Sigmoid colon (tissue), 6 donors: ENCODE measurements at regions not wholly inside any gene's neighbourhood (a gene's known extent, or its start where the extent isn't known, plus 50 kb on each side); places are given as distances from the start of the nearest gene placed in this dataset.

ENCODE experiments used
- DNase-seq: peaks from one replicate; pipeline ENCODE4 v3.0.0-alpha.2; 2019
- H3K27ac ChIP-seq, 4 donors: fragments of 200-600 bp; sonication (generic); one replicate each; pipeline ENCODE4 v1.5.1; 2016 to 2019; ENCODE audit warnings: mild to moderate bottlenecking in 1 of 4
- H3K27me3 ChIP-seq, 3 donors: fragments of 200-600 bp; sonication (generic); one replicate each; pipeline ENCODE4 v1.5.1; 2019; ENCODE audit warnings: mild to moderate bottlenecking in 1 of 3
- H3K36me3 ChIP-seq, 4 donors: fragments of 200-600 bp; sonication (generic); one replicate each; pipeline ENCODE4 v1.5.1; 2016 to 2019
- H3K4me1 ChIP-seq, 4 donors: fragments of 200-600 bp; sonication (generic); one replicate each; pipeline ENCODE4 v1.5.1; 2017 to 2019
- H3K4me3 ChIP-seq, 4 donors: fragments of 200-600 bp; sonication (generic); one replicate each; pipeline ENCODE4 v1.5.1; 2017 to 2019; ENCODE audit warnings: mild to moderate bottlenecking in 2 of 4, moderate library complexity in 1 of 4
- H3K9me3 ChIP-seq, 4 donors: fragments of 200-600 bp in 3 of 4; sonication (generic) in 3 of 4; one replicate each; pipeline versions ENCODE4 v1.5.1 to v1.6.1; 2013 to 2019
- EP300 ChIP-seq, 4 donors: sonication (generic); formaldehyde crosslinking; IDR thresholded peaks; one replicate each; pipeline ENCODE4 v1.6.1; 2017; ENCODE audit warnings: antibody characterized with exemption in 4 of 4
- POLR2A ChIP-seq, 2 donors: fragments of 450-650 bp; IDR thresholded peaks; one replicate each; pipeline ENCODE4 v1.6.1; 2016; ENCODE audit warnings: antibody characterized with exemption in 2 of 2, mild to moderate bottlenecking in 2 of 2, moderate library complexity in 2 of 2
- POLR2AphosphoS5 ChIP-seq, 4 donors: sonication (generic); formaldehyde crosslinking; IDR thresholded peaks; one replicate each; pipeline ENCODE4 v1.6.1; 2017; ENCODE audit warnings: antibody characterized with exemption in 4 of 4
- WGBS, 2 donors: extraction: QIAGEN DNeasy Blood & Tissue Kit; methylation state at CpG; one replicate each; pipeline ENCODE4 v1.1.7; 2013; 5-methylcytosine and 5-hydroxymethylcytosine counted together
- intact Hi-C: fragments of 100-400 bp; cut with DNase I; formaldehyde crosslinking; loops from one replicate; pipeline ENCODE4 v1.15.1; 2023
- TF ChIP-seq, protein P1 (sequence below), 4 experiments: fragments of 450-650 bp in 3 of 4; fragments of 200-600 bp in 1 of 4; IDR thresholded peaks; one replicate each; pipeline ENCODE4 v1.5.1; 2016 to 2019; ENCODE audit warnings: antibody characterized with exemption in 4 of 4, mild to moderate bottlenecking in 3 of 4, moderate library complexity in 2 of 4
- donor health status: healthy with polysubstance abuse.
- donor health status: healthy.

GRCh38 chr16:6822041-6822440, 510.6 kb upstream of the RBFOX1 start:
- H3K27me3 ChIP-seq = no peaks in the 10 kb centered on the region
- no peak for DNase-seq
- peaks cover 0 to 10% (median 0%) of the 10 kb centered on the region in 4 donors for H3K9me3 ChIP-seq
- TF ChIP-seq POLR2AphosphoS5 (IDR thresholded peaks at IDR 0.05) (no peak), EP300 (IDR thresholded peaks at IDR 0.05) (no peak), POLR2A (IDR thresholded peaks at IDR 0.05) (no peak)
- TF ChIP-seq, protein P1, sequence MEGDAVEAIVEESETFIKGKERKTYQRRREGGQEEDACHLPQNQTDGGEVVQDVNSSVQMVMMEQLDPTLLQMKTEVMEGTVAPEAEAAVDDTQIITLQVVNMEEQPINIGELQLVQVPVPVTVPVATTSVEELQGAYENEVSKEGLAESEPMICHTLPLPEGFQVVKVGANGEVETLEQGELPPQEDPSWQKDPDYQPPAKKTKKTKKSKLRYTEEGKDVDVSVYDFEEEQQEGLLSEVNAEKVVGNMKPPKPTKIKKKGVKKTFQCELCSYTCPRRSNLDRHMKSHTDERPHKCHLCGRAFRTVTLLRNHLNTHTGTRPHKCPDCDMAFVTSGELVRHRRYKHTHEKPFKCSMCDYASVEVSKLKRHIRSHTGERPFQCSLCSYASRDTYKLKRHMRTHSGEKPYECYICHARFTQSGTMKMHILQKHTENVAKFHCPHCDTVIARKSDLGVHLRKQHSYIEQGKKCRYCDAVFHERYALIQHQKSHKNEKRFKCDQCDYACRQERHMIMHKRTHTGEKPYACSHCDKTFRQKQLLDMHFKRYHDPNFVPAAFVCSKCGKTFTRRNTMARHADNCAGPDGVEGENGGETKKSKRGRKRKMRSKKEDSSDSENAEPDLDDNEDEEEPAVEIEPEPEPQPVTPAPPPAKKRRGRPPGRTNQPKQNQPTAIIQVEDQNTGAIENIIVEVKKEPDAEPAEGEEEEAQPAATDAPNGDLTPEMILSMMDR (IDR thresholded peaks at IDR 0.05) = no peak
- intact Hi-C loops = no loop called here
- H3K4me1 ChIP-seq = no peaks in the 10 kb centered on the region
- H3K4me3 ChIP-seq = no peak overlapping the region
- 75 to 90% methylated on average over 4 of the region's 4 CpGs for WGBS, 2 donors
- no peaks in the 10 kb centered on the region for H3K36me3 ChIP-seq
- no peak overlapping the region for H3K27ac ChIP-seq

DNA sequence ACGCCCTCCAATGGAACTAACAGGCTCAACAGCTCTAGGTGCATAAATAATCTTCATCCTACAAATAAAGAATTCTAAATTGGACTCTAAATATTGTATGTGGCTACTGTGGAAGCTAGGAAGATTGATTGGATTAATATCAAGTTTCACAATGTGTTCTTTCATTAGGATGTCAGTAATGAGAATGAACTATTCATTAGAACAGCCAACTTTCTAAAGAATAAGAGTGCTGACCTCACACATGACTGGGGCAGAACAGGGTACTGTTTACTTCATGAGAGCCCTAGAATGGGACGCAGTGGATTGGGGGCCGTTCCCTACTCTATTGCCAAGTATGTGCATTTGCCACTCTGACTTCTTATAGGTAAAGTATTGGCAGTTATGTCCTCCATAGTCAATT, 528.2 kb upstream of the RBFOX1 start:
- TF ChIP-seq EP300 (IDR thresholded peaks at IDR 0.05) (no peak), POLR2AphosphoS5 (IDR thresholded peaks at IDR 0.05) (no peak), POLR2A (IDR thresholded peaks at IDR 0.05) (no peak)
- TF ChIP-seq, protein P1 (IDR thresholded peaks at IDR 0.05) = no peak
- no peaks in the 10 kb centered on the region for H3K36me3 ChIP-seq
- H3K27me3 ChIP-seq = no peaks in the 10 kb centered on the region
- no peak overlapping the region for H3K27ac ChIP-seq
- H3K4me3 ChIP-seq = no peak overlapping the region
- intact Hi-C loops = no loop called here
- no peak for DNase-seq
- H3K9me3 ChIP-seq = no peaks in the 10 kb centered on the region
- 77 to 79% methylated on average over 3 of the region's 3 CpGs for WGBS, 2 donors
- H3K4me1 ChIP-seq = no peaks in the 10 kb centered on the region

DNA sequence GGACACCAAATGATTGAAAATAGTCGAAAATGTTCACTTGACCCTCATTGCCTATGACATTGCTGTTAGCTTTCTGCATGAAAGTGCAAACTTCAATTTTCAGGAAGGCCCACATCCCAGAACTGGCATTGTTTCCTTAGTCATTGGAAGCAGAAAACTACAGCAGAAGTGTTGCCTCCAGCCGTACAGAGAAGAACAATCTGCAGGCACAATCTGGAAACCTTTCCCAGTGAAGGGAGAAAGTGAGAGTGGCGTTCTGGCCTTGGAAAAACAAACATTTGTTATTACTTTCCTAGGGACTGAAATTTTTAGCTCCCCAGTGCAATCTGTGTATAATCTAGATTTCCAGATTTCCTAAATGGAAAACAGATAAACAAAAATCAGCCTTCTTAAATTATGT, 529.5 kb upstream of the RBFOX1 start:
- Histone ChIP-seq H3K9me3 (no peaks in the 10 kb centered on the region), H3K36me3 (no peaks in the 10 kb centered on the region), H3K27me3 (no peaks in the 10 kb centered on the region), H3K27ac (no peak overlapping the region), H3K4me3 (no peak overlapping the region), H3K4me1 (no peaks in the 10 kb centered on the region)
- no peak for TF ChIP-seq POLR2A (IDR thresholded peaks at IDR 0.05)
- no peak for TF ChIP-seq EP300 (IDR thresholded peaks at IDR 0.05)
- TF ChIP-seq, protein P1 (IDR thresholded peaks at IDR 0.05) = no peak
- TF ChIP-seq POLR2AphosphoS5 (IDR thresholded peaks at IDR 0.05) = no peak
- no peak for DNase-seq
- 55% methylated on average over 3 of the region's 3 CpGs for WGBS, 2 donors
- intact Hi-C loops = no loop called here

- H3K27me3 ChIP-seq = no peaks in the 10 kb centered on the region
- no peaks in the 10 kb centered on the region for H3K9me3 ChIP-seq
- no peaks in the 10 kb centered on the region for H3K4me1 ChIP-seq
- H3K36me3 ChIP-seq = no peaks in the 10 kb centered on the region
- intact Hi-C loops = no loop called here
- 48 to 69% methylated on average over 6 of the region's 6 CpGs for WGBS, 2 donors
- TF ChIP-seq POLR2A (IDR thresholded peaks at IDR 0.05) (no peak), POLR2AphosphoS5 (IDR thresholded peaks at IDR 0.05) (no peak), EP300 (IDR thresholded peaks at IDR 0.05) (no peak)
- TF ChIP-seq, protein P1 (IDR thresholded peaks at IDR 0.05) = no peak
- no peak overlapping the region for H3K4me3 ChIP-seq
- no peak overlapping the region for H3K27ac ChIP-seq
- DNase-seq = no peak
Observed at GRCh38 chr16:6797223-6797622, 535.4 kb upstream of the RBFOX1 start.

DNA sequence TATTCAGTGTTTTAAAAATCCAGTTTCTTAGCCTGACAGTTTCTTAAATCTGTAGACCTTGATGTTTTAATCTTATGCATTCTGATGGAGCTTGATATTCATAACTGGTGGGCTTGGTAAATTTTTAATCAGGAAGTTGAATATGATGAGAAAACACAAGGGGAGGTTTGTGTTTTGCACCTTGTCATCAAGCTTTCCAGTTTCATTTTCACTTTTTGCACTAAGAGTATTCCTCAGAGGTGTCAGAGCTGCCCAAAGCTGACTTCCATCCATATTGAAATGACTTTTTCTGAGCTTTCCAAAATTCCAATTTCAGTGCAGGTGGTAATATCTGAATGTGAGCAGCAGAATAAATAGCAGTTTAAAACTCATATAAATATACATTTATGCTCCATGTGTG, 555.0 kb upstream of the RBFOX1 start:
- H3K27ac ChIP-seq = no peak overlapping the region
- no peaks in the 10 kb centered on the region for H3K27me3 ChIP-seq
- H3K9me3 ChIP-seq = peaks cover 0 to 3% (median 0%) of the 10 kb centered on the region in 4 donors
- H3K4me3 ChIP-seq = no peak overlapping the region
- H3K4me1 ChIP-seq = no peaks in the 10 kb centered on the region
- DNase-seq = no peak
- no peak for TF ChIP-seq POLR2A (IDR thresholded peaks at IDR 0.05)
- no peaks in the 10 kb centered on the region for H3K36me3 ChIP-seq
- intact Hi-C loops = no loop called here
